HG03139 (cell line): ENCODE measurements at regions not wholly inside any gene's neighbourhood (a gene's known extent, or its start where the extent isn't known, plus 50 kb on each side); places are given as distances from the start of the nearest gene placed in this dataset.
"Not testable (repeated sequence)": the region's sequence is repeated elsewhere in the genome, so short reads cannot be mapped to it uniquely, and the experiment has no call there.

Source experiments
- ATAC-seq: cut with Tn5 transposase; IDR thresholded peaks from one replicate; pipeline ENCODE4 v1.9.1; 2021; ENCODE audit not compliant: unreplicated experiment

- no peak for ATAC-seq
Measured at GRCh38 chr10:55183993-55184392, 383.0 kb upstream of the PCDH15 start.

GRCh38 chr10:55180357-55180756 lies 379.3 kb upstream of the PCDH15 start:
- ATAC-seq = no peak

GRCh38 chr10:55174419-55174818 lies 373.4 kb upstream of the PCDH15 start:
- no peak for ATAC-seq

GRCh38 chr10:55169493-55169892 lies 368.5 kb upstream of the PCDH15 start:
- ATAC-seq = no peak

- no peak for ATAC-seq
Measured at GRCh38 chr10:55168343-55168742, 367.3 kb upstream of the PCDH15 start.

GRCh38 chr10:55163388-55163979 lies 362.5 kb upstream of the PCDH15 start:
- no peak for ATAC-seq

GRCh38 chr10:55162321-55162720 lies 361.3 kb upstream of the PCDH15 start:
- not testable (repeated sequence) for ATAC-seq

GRCh38 chr10:55160655-55161283 lies 359.7 kb upstream of the PCDH15 start:
- ATAC-seq = no peak

GRCh38 chr10:55158633-55159032 lies 357.6 kb upstream of the PCDH15 start:
- ATAC-seq = no peak

- no peak for ATAC-seq
Measured at GRCh38 chr10:55146032-55146431, 345.0 kb upstream of the PCDH15 start.

- ATAC-seq = no peak
Measured at GRCh38 chr10:55144001-55144400, 343.0 kb upstream of the PCDH15 start.

GRCh38 chr10:55141892-55142291 lies 340.9 kb upstream of the PCDH15 start:
- no peak for ATAC-seq

- no peak for ATAC-seq
Measured at GRCh38 chr10:55137063-55137462, 336.0 kb upstream of the PCDH15 start.

- ATAC-seq = no peak
Measured at GRCh38 chr10:55104738-55105137, 303.7 kb upstream of the PCDH15 start.

- ATAC-seq = no peak
Measured at GRCh38 chr10:55098452-55098851, 297.4 kb upstream of the PCDH15 start.

GRCh38 chr10:55091691-55092328 lies 290.8 kb upstream of the PCDH15 start:
- no peak for ATAC-seq

GRCh38 chr10:55078121-55078520 lies 277.1 kb upstream of the PCDH15 start:
- ATAC-seq = no peak

GRCh38 chr10:55065185-55065584 lies 264.2 kb upstream of the PCDH15 start:
- no peak for ATAC-seq

GRCh38 chr10:55063811-55064210 lies 262.8 kb upstream of the PCDH15 start:
- ATAC-seq = no peak

- ATAC-seq = no peak
Measured at GRCh38 chr10:55062349-55062748, 261.3 kb upstream of the PCDH15 start.

GRCh38 chr10:55058800-55059199 lies 257.8 kb upstream of the PCDH15 start:
- no peak for ATAC-seq

- ATAC-seq = no peak
Measured at GRCh38 chr10:55051515-55051914, 250.5 kb upstream of the PCDH15 start.
